Keratinocyte (primary cell): ENCODE measurements at regions not wholly inside any gene's neighbourhood (a gene's known extent, or its start where the extent isn't known, plus 50 kb on each side); places are given as distances from the start of the nearest gene placed in this dataset.

Source experiments
- DNase-seq: peaks from one replicate; pipeline ENCODE4 v3.0.0-alpha.2; 2011; ENCODE audit warnings: low read depth, missing footprints, low spot score
- FAIRE-seq: peaks from 2 replicates; lab custom pipeline; 2011; peaks lifted over from hg19 to GRCh38; lab: Jason Lieb, UNC
- H2AFZ ChIP-seq: 2 replicates; pipeline ENCODE4 v1.6.0; 2012; ENCODE audit warnings: low read length, control low read depth, inconsistent platforms; ENCODE audit not compliant: control insufficient read depth
- H3K27ac ChIP-seq: 2 replicates; pipeline ENCODE4 v1.5.1; 2011; ENCODE audit warnings: low read length; ENCODE audit not compliant: control insufficient read depth, insufficient read depth
- H3K27me3 ChIP-seq: 3 replicates; pipeline ENCODE4 v1.6.0; 2011; ENCODE audit warnings: low read length; ENCODE audit not compliant: control insufficient read depth, insufficient read depth; ENCODE audit errors: extremely low read depth
- H3K36me3 ChIP-seq, 2 experiments: 2 replicates in 1 of 2; 3 replicates in 1 of 2; pipeline ENCODE4 v1.5.1; 2011; ENCODE audit warnings: low read length in 2 of 2, mild to moderate bottlenecking in 1 of 2; ENCODE audit not compliant: control insufficient read depth in 2 of 2, insufficient read depth in 2 of 2; ENCODE audit errors: extremely low read depth in 1 of 2
- H3K4me1 ChIP-seq: 3 replicates; pipeline ENCODE4 v1.5.1; 2011; ENCODE audit warnings: low read length; ENCODE audit not compliant: control insufficient read depth, insufficient read depth; ENCODE audit errors: extremely low read depth
- H3K4me2 ChIP-seq: 3 replicates; pipeline ENCODE4 v1.6.0; 2011; ENCODE audit warnings: low read depth, low read length; ENCODE audit not compliant: control insufficient read depth, insufficient read depth; ENCODE audit errors: extremely low read depth
- H3K4me3 ChIP-seq, 3 experiments: fragments of 200-600 bp in 1 of 3; sonication (generic) in 1 of 3; 2 replicates in 2 of 3; 3 replicates in 1 of 3; pipeline ENCODE4 v1.5.1; 2011 to 2016; ENCODE audit warnings: low read length in 3 of 3, mild to moderate bottlenecking in 3 of 3, control low read depth in 2 of 3, inconsistent platforms in 1 of 3, low read depth in 1 of 3, mixed read lengths in 1 of 3, mixed run types in 1 of 3, moderate library complexity in 1 of 3; ENCODE audit not compliant: control insufficient read depth in 2 of 3, insufficient read depth in 2 of 3; ENCODE audit errors: extremely low read depth in 1 of 3
- H3K79me2 ChIP-seq: 2 replicates; pipeline ENCODE4 v1.6.0; 2012; ENCODE audit warnings: low read length; ENCODE audit not compliant: control insufficient read depth, insufficient read depth
- H3K9ac ChIP-seq: 3 replicates; pipeline ENCODE4 v1.6.0; 2011; ENCODE audit warnings: low read length; ENCODE audit not compliant: control insufficient read depth, insufficient read depth; ENCODE audit errors: extremely low read depth
- H3K9me1 ChIP-seq: 3 replicates; pipeline ENCODE4 v1.6.0; 2011; ENCODE audit warnings: low read length; ENCODE audit not compliant: control insufficient read depth, insufficient read depth; ENCODE audit errors: extremely low read depth
- H3K9me3 ChIP-seq: 2 replicates; pipeline ENCODE4 v1.5.1; 2012; ENCODE audit warnings: low read depth, low read length; ENCODE audit not compliant: control insufficient read depth
- H4K20me1 ChIP-seq: 3 replicates; pipeline ENCODE4 v1.6.0; 2011; ENCODE audit warnings: low read length; ENCODE audit not compliant: control insufficient read depth, insufficient read depth; ENCODE audit errors: extremely low read depth
- CTCF ChIP-seq, 3 experiments: IDR thresholded peaks in 1 of 3; conservative IDR thresholded peaks in 1 of 3; optimal IDR thresholded peaks in 1 of 3; 2 replicates in 2 of 3; 3 replicates in 1 of 3; pipeline versions ENCODE3 to v1.5.1; 2011; ENCODE audit warnings: low read length in 3 of 3, mild to moderate bottlenecking in 3 of 3, moderate library complexity in 2 of 3, control low read depth in 1 of 3, inconsistent platforms in 1 of 3; ENCODE audit not compliant: insufficient read depth in 2 of 3; ENCODE audit errors: extremely low read depth in 1 of 3
- EZH2 ChIP-seq: IDR thresholded peaks from one replicate; pipeline ENCODE4 v1.6.1; 2012; ENCODE audit warnings: inconsistent platforms, mild to moderate bottlenecking, low read length, moderate library complexity
- dilution Hi-C: fragments of 300-500 bp; cut with MboI; formaldehyde crosslinking; loops from one replicate; pipeline ENCODE4 v1.7.0; 2020; ENCODE audit warnings: low sequenced_read_pairs; ENCODE audit not compliant: extremely low pct_ligation_motif_present

GRCh38 chr19:30068528-30069395 lies 126.7 kb downstream of the URI1 start:
- Histone ChIP-seq H3K4me2 (no peak overlapping the region), H3K9ac (no peak overlapping the region), H3K4me3 (no peak overlapping the region), H3K36me3 (no peaks in the 10 kb centered on the region), H2AFZ (no peak overlapping the region), H3K9me3 (no peaks in the 10 kb centered on the region), H4K20me1 (no peaks in the 10 kb centered on the region), H3K27ac (no peak overlapping the region), H3K79me2 (no peaks in the 10 kb centered on the region), H3K27me3 (no peaks in the 10 kb centered on the region), H3K9me1 (no peaks in the 10 kb centered on the region), H3K4me1 (peaks cover 5% of the 10 kb centered on the region)
- no peak for DNase-seq
- FAIRE-seq, result no peak
- TF ChIP-seq EZH2, result no peak
- no peak for TF ChIP-seq CTCF (optimal IDR thresholded peaks at IDR 0.05 in 1 of 3, IDR thresholded peaks at IDR 0.05 in 1 of 3, conservative IDR thresholded peaks at IDR 0.05 in 1 of 3; ENCODE audit: extremely low read depth in 1 of 3, insufficient read depth in 2 of 3, low read length in 3 of 3)
- dilution Hi-C loops, result no loop called here

- no peaks in the 10 kb centered on the region for H3K9me3 ChIP-seq
- no peaks in the 10 kb centered on the region for H3K79me2 ChIP-seq
- H3K4me2 ChIP-seq, result no peak overlapping the region
- H3K4me1 ChIP-seq, result peaks cover 5% of the 10 kb centered on the region
- DNase-seq (no peak), FAIRE-seq (no peak)
- TF ChIP-seq CTCF (optimal IDR thresholded peaks at IDR 0.05 in 1 of 3, IDR thresholded peaks at IDR 0.05 in 1 of 3, conservative IDR thresholded peaks at IDR 0.05 in 1 of 3; ENCODE audit: extremely low read depth in 1 of 3, insufficient read depth in 2 of 3, low read length in 3 of 3) (no peak), EZH2 (no peak)
- H2AFZ ChIP-seq, result no peak overlapping the region
- H3K9ac ChIP-seq, result no peak overlapping the region
- no peak overlapping the region for H3K4me3 ChIP-seq
- no peaks in the 10 kb centered on the region for H3K27me3 ChIP-seq
- H4K20me1 ChIP-seq, result no peaks in the 10 kb centered on the region
- no peak overlapping the region for H3K27ac ChIP-seq
- dilution Hi-C loops, result no loop called here
- no peaks in the 10 kb centered on the region for H3K9me1 ChIP-seq
- no peaks in the 10 kb centered on the region for H3K36me3 ChIP-seq
Observed at GRCh38 chr19:30069535-30070197, 127.6 kb downstream of the URI1 start.
